HepG2 (cell line): ENCODE measurements at regions not wholly inside any gene's neighbourhood (a gene's known extent, or its start where the extent isn't known, plus 50 kb on each side); places are given as distances from the start of the nearest gene placed in this dataset.

Source experiments
- ATAC-seq: fragments of 200-7000 bp; cut with Tn5 transposase; 3 replicates; pipeline ENCODE4 v1.9.1; 2020; ENCODE audit warnings: mild to moderate bottlenecking, moderate library complexity
- BruUV-seq: library from RNA; stranded (reverse); fragments of 400-500 nt; replicated peaks from 2 replicates; lab custom pipeline; 2021; lab: Mats Ljungman, UMichigan
- CTCF ChIA-PET: fragments of 300-600 bp; formaldehyde crosslinking; extraction: SDS; loops from one replicate; lab custom pipeline; 2021; ENCODE audit warnings: low total read pairs, inconsistent platforms, low intra/inter-chr PET ratio; lab: Yijun Ruan, JAX
- POLR2A ChIA-PET: fragments of 350-600 bp; sonication (Branson Sonifier 250); formaldehyde crosslinking; loops from one replicate; lab custom pipeline; 2020; ENCODE audit warnings: antibody characterized with exemption, inconsistent platforms; lab: Yijun Ruan, JAX
- DNase-seq: peaks from one replicate; pipeline ENCODE4 v3.0.0-alpha.2; 2015; ENCODE audit warnings: low spot score
- FAIRE-seq: peaks from 3 replicates; lab custom pipeline; 2011; peaks lifted over from hg19 to GRCh38; lab: Jason Lieb, UNC
- H2AFZ ChIP-seq: one replicate; pipeline ENCODE4 v1.6.1; 2011; ENCODE audit warnings: low read length, inconsistent platforms
- H3K27ac ChIP-seq: fragments of 300-600 bp; 3 replicates; pipeline ENCODE4 v1.8.0; 2011; ENCODE audit warnings: mixed run types, mild to moderate bottlenecking, mixed read lengths, low read length, inconsistent platforms; ENCODE audit not compliant: insufficient read depth; ENCODE audit errors: extremely low read length
- H3K27me3 ChIP-seq, 2 experiments: fragments of 200-600 bp in 1 of 2; 2 replicates in 1 of 2; 3 replicates in 1 of 2; pipeline versions ENCODE4 v1.6.0 to v1.8.0; 2011; ENCODE audit warnings: low read length in 2 of 2, mild to moderate bottlenecking in 2 of 2, moderate library complexity in 2 of 2, inconsistent platforms in 1 of 2; ENCODE audit not compliant: insufficient read depth in 2 of 2, control insufficient read depth in 1 of 2
- H3K36me3 ChIP-seq, 2 experiments: fragments of 200-600 bp in 1 of 2; replicated peaks in 1 of 2; 2 replicates in 1 of 2; 3 replicates in 1 of 2; pipeline versions ENCODE4 v1.5.1 to v1.8.0; 2011; ENCODE audit warnings: low read length in 2 of 2, inconsistent platforms in 1 of 2; ENCODE audit not compliant: insufficient read depth in 2 of 2, control insufficient read depth in 1 of 2
- H3K4me1 ChIP-seq: 2 replicates; pipeline ENCODE4 v1.5.1; 2012; ENCODE audit warnings: low read length, inconsistent platforms; ENCODE audit not compliant: insufficient read depth
- H3K4me2 ChIP-seq: 2 replicates; pipeline ENCODE4 v1.6.0; 2011; ENCODE audit warnings: low read depth, low read length, inconsistent platforms
- H3K4me3 ChIP-seq, 3 experiments: fragments of 200-600 bp in 1 of 3; sonication (generic), shearing (Covaris generic) in 1 of 3; replicated peaks in 1 of 3; 2 replicates each; pipeline ENCODE4 v1.5.1; 2011 to 2016; ENCODE audit warnings: low read length in 3 of 3, inconsistent platforms in 2 of 3, low read depth in 2 of 3, mild to moderate bottlenecking in 2 of 3, control low read depth in 1 of 3, mixed read lengths in 1 of 3; ENCODE audit not compliant: insufficient read depth in 1 of 3
- H3K79me2 ChIP-seq: one replicate; pipeline ENCODE4 v1.6.1; 2011; ENCODE audit warnings: low read length, inconsistent platforms; ENCODE audit not compliant: insufficient read depth
- H3K9ac ChIP-seq: 2 replicates; pipeline ENCODE4 v1.6.0; 2011; ENCODE audit warnings: mild to moderate bottlenecking, low read depth, low read length, inconsistent platforms; ENCODE audit not compliant: insufficient read depth
- H3K9me3 ChIP-seq: 2 replicates; pipeline ENCODE4 v1.5.1; 2012; ENCODE audit warnings: mild to moderate bottlenecking, low read length
- H4K20me1 ChIP-seq: 2 replicates; pipeline ENCODE4 v1.6.0; 2011; ENCODE audit warnings: inconsistent platforms, mild to moderate bottlenecking, low read length, moderate library complexity; ENCODE audit not compliant: insufficient read depth
- CCDC6 ChIP-seq: sonication (generic); formaldehyde crosslinking; IDR thresholded peaks from 2 replicates; pipeline ENCODE4 v1.8.1; 2022; ENCODE audit warnings: mild to moderate bottlenecking, missing genetic modification reagents, moderate library complexity
- FOXO1 ChIP-seq: sonication (generic); formaldehyde crosslinking; IDR thresholded peaks from 2 replicates; pipeline ENCODE4 v1.4.0; 2020; ENCODE audit warnings: missing genetic modification reagents
- JDP2 ChIP-seq: sonication (generic); formaldehyde crosslinking; IDR thresholded peaks from 2 replicates; pipeline ENCODE4 v1.8.1; 2022; ENCODE audit warnings: missing genetic modification reagents, borderline replicate concordance
- SP140L ChIP-seq: sonication (generic); formaldehyde crosslinking; IDR thresholded peaks from 2 replicates; pipeline ENCODE4 v1.4.0; 2020; ENCODE audit warnings: missing genetic modification reagents, borderline replicate concordance
- ZNF788 ChIP-seq: sonication (generic); formaldehyde crosslinking; IDR thresholded peaks from 2 replicates; pipeline ENCODE4 v1.5.0; 2020; ENCODE audit warnings: mild to moderate bottlenecking, missing genetic modification reagents, borderline replicate concordance
- ZSCAN22 ChIP-seq: sonication (generic); formaldehyde crosslinking; IDR thresholded peaks from 2 replicates; pipeline ENCODE4 v1.4.0; 2020; ENCODE audit warnings: mild to moderate bottlenecking, missing genetic modification reagents
- WGBS: methylation state at CpG from one replicate; pipeline ENCODE4 v1.1.6; 2017; ENCODE audit warnings: low lambda C conversion rate; 5-methylcytosine and 5-hydroxymethylcytosine counted together
- in situ Hi-C: cut with HindIII; loops from 2 replicates; pipeline ENCODE4 v1.10.0; 2017; ENCODE audit warnings: low pct_unique_long_range_greater_than_20kb; ENCODE audit not compliant: extremely low pct_ligation_motif_present
- intact Hi-C: fragments of 100-400 bp; cut with micrococcal nuclease; formaldehyde crosslinking; loops from one replicate; pipeline ENCODE4 v1.10.0; 2022; ENCODE audit not compliant: unreplicated experiment
- TF ChIP-seq, protein P1 (sequence below): sonication (generic); formaldehyde crosslinking; IDR thresholded peaks from 2 replicates; pipeline ENCODE4 v1.5.1; 2020; ENCODE audit warnings: missing genetic modification reagents, mild to moderate bottlenecking, borderline replicate concordance
- TF ChIP-seq, protein P2 (sequence below): sonication (generic); formaldehyde crosslinking; IDR thresholded peaks from 2 replicates; pipeline ENCODE4 v1.8.0; 2022; ENCODE audit warnings: missing genetic modification reagents, low read depth, mild to moderate bottlenecking, borderline replicate concordance
- TF ChIP-seq, protein P3 (sequence below): sonication (generic); formaldehyde crosslinking; conservative IDR thresholded peaks from 2 replicates; pipeline ENCODE4 v1.8.0; 2022; ENCODE audit warnings: missing genetic modification reagents
- TF ChIP-seq, protein P4 (sequence below): sonication (generic); formaldehyde crosslinking; conservative IDR thresholded peaks from 2 replicates; pipeline ENCODE4 v1.4.0; 2020; ENCODE audit warnings: missing genetic modification reagents

DNA sequence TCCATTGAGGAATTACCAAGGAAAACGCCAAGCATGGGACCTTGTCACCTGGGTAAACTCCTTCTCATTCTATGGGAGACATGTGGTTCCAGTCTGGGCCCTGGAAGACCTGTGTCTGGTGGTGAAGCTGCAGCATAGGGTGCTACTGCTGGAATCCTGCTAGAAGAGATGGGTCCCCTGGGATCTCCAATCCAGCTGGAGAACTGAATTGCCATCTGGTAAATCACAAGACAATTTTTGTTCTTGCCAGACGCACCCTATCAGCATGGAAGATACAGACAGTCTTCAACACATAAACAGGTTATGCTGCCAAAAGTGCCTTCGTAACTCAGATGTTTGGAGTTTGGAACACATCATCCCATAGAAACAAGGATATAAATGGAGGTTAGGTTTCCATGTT lies 424.0 kb upstream of the BRINP1 start:
- TF ChIP-seq ZSCAN22 (CRISPR knock-in tag): no peak
- POLR2A ChIA-PET: no interaction called here
- WGBS: 2% methylated on average over 3 of the region's 3 CpGs
- no peaks in the 10 kb centered on the region for H3K4me1 ChIP-seq
- no peak overlapping the region for H3K27ac ChIP-seq
- DNase-seq (no peak), FAIRE-seq (no peak), ATAC-seq (no peak)
- no peaks in the 10 kb centered on the region for H3K36me3 ChIP-seq
- intact Hi-C loops (no loop called here), in situ Hi-C loops (no loop called here)
- BruUV-seq: no TSS peak
- H3K4me2 ChIP-seq: no peak overlapping the region
- H3K9ac ChIP-seq: no peak overlapping the region
- no peaks in the 10 kb centered on the region for H3K27me3 ChIP-seq
- no peaks in the 10 kb centered on the region for H3K9me3 ChIP-seq
- no peaks in the 10 kb centered on the region for H3K79me2 ChIP-seq
- no peaks in the 10 kb centered on the region for H4K20me1 ChIP-seq
- no peak overlapping the region for H2AFZ ChIP-seq
- no peak overlapping the region for H3K4me3 ChIP-seq
- CTCF ChIA-PET: no interaction called here

DNA sequence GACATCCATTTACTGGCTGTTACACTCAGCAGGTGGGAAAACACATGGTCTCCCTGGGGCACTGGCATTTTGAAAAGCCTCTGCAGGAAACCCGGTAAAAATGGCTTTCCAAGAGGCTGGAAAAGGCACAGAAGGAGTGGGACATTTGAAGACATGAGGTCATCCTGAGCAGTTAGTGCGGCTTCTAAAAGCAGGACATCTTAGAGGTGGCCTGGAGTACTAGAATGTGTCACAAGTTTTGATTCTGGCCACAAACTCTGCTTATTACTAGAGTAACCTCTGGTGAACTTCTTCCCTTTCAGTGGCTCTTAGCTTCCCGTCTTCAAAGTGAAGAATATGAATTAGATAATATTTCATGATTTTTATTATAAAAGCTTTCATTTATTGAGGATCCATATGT lies 423.0 kb upstream of the BRINP1 start:
- ChIA-PET CTCF (no interaction called here), POLR2A (no interaction called here)
- FAIRE-seq (no peak), DNase-seq (no peak), ATAC-seq (no peak)
- H3K4me1 ChIP-seq: no peaks in the 10 kb centered on the region
- no peaks in the 10 kb centered on the region for H3K9me3 ChIP-seq
- in situ Hi-C loops: no loop called here
- H3K36me3 ChIP-seq: no peaks in the 10 kb centered on the region
- no peak overlapping the region for H3K9ac ChIP-seq
- no peak overlapping the region for H3K4me2 ChIP-seq
- H2AFZ ChIP-seq: no peak overlapping the region
- no peaks in the 10 kb centered on the region for H4K20me1 ChIP-seq
- no peak overlapping the region for H3K27ac ChIP-seq
- H3K27me3 ChIP-seq: no peaks in the 10 kb centered on the region
- intact Hi-C loops: no loop called here
- no peak overlapping the region for H3K4me3 ChIP-seq
- WGBS: 2% methylated on average over 3 of the region's 3 CpGs
- BruUV-seq: no TSS peak
- no peaks in the 10 kb centered on the region for H3K79me2 ChIP-seq
- no peak for TF ChIP-seq SP140L
- no peak for TF ChIP-seq JDP2 (CRISPR knock-in tag)
- TF ChIP-seq, protein P1, sequence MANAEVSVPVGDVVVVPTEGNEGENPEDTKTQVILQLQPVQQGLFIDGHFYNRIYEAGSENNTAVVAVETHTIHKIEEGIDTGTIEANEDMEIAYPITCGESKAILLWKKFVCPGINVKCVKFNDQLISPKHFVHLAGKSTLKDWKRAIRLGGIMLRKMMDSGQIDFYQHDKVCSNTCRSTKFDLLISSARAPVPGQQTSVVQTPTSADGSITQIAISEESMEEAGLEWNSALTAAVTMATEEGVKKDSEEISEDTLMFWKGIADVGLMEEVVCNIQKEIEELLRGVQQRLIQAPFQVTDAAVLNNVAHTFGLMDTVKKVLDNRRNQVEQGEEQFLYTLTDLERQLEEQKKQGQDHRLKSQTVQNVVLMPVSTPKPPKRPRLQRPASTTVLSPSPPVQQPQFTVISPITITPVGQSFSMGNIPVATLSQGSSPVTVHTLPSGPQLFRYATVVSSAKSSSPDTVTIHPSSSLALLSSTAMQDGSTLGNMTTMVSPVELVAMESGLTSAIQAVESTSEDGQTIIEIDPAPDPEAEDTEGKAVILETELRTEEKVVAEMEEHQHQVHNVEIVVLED (CRISPR knock-in tag): no peak
- TF ChIP-seq, protein P2, sequence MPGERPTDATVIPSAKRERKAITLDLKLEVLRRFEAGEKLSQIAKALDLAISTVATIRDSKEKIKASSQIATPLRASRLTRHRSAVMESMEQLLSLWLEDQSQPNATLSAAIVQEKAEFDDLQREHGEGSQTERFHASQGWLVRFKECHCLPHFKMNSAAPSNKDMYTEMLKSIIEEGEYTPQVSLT (CRISPR knock-in tag): no peak
- TF ChIP-seq, protein P3, sequence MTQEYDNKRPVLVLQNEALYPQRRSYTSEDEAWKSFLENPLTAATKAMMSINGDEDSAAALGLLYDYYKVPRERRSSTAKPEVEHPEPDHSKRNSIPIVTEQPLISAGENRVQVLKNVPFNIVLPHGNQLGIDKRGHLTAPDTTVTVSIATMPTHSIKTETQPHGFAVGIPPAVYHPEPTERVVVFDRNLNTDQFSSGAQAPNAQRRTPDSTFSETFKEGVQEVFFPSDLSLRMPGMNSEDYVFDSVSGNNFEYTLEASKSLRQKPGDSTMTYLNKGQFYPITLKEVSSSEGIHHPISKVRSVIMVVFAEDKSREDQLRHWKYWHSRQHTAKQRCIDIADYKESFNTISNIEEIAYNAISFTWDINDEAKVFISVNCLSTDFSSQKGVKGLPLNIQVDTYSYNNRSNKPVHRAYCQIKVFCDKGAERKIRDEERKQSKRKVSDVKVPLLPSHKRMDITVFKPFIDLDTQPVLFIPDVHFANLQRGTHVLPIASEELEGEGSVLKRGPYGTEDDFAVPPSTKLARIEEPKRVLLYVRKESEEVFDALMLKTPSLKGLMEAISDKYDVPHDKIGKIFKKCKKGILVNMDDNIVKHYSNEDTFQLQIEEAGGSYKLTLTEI: no peak
- TF ChIP-seq, protein P4, sequence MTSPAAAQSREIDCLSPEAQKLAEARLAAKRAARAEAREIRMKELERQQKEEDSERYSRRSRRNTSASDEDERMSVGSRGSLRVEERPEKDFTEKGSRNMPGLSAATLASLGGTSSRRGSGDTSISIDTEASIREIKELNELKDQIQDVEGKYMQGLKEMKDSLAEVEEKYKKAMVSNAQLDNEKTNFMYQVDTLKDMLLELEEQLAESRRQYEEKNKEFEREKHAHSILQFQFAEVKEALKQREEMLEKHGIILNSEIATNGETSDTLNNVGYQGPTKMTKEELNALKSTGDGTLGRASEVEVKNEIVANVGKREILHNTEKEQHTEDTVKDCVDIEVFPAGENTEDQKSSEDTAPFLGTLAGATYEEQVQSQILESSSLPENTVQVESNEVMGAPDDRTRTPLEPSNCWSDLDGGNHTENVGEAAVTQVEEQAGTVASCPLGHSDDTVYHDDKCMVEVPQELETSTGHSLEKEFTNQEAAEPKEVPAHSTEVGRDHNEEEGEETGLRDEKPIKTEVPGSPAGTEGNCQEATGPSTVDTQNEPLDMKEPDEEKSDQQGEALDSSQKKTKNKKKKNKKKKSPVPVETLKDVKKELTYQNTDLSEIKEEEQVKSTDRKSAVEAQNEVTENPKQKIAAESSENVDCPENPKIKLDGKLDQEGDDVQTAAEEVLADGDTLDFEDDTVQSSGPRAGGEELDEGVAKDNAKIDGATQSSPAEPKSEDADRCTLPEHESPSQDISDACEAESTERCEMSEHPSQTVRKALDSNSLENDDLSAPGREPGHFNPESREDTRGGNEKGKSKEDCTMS (CRISPR knock-in tag): no peak
- TF ChIP-seq CCDC6 (CRISPR knock-in tag): no peak
- TF ChIP-seq FOXO1 (CRISPR knock-in tag): no peak
- TF ChIP-seq ZNF788 (CRISPR knock-in tag): no peak
